H1 (cell line): ENCODE measurements at regions not wholly inside any gene's neighbourhood (a gene's known extent, or its start where the extent isn't known, plus 50 kb on each side); places are given as distances from the start of the nearest gene placed in this dataset.
A peak's percentile ranks its signal among the peaks of the same experiment; 100 is the strongest.
"Not testable (repeated sequence)": the region's sequence is repeated elsewhere in the genome, so short reads cannot be mapped to it uniquely, and the experiment has no call there.

Experiments used
- CTCF ChIA-PET: fragments of 300-600 bp; sonication (Branson Sonifier 250); formaldehyde crosslinking; loops from one replicate; lab custom pipeline; 2021; ENCODE audit not compliant: partially characterized antibody; lab: Charles Lee
- POLR2A ChIA-PET: fragments of 300-600 bp; sonication (Branson Sonifier 250); formaldehyde crosslinking; loops from one replicate; lab custom pipeline; 2021; ENCODE audit warnings: inconsistent platforms; ENCODE audit not compliant: partially characterized antibody; lab: Charles Lee
- DNase-seq, 2 experiments: peaks; one replicate each; pipeline versions ENCODE4 v3.0.0 to v3.0.0-alpha.2; 2010 to 2022; ENCODE audit warnings: low spot score in 2 of 2, low read depth in 1 of 2, mixed read lengths in 1 of 2
- FAIRE-seq: peaks from 2 replicates; lab custom pipeline; 2011; peaks lifted over from hg19 to GRCh38; lab: Jason Lieb, UNC
- H2AFZ ChIP-seq: 2 replicates; pipeline ENCODE4 v1.8.1; 2012; ENCODE audit warnings: low read length, inconsistent platforms
- H2AK5ac ChIP-seq: 2 replicates; pipeline ENCODE4 v1.6.1; 2013; ENCODE audit warnings: low read depth, low read length
- H2BK120ac ChIP-seq: replicated peaks from 2 replicates; pipeline ENCODE3; 2013; ENCODE audit warnings: low read depth, low read length, inconsistent platforms
- H2BK12ac ChIP-seq: 2 replicates; pipeline ENCODE4 v1.6.1; 2013; ENCODE audit warnings: low read depth, low read length
- H2BK15ac ChIP-seq: 2 replicates; pipeline ENCODE4 v1.6.1; 2013; ENCODE audit warnings: low read length
- H2BK20ac ChIP-seq: 2 replicates; pipeline ENCODE4 v1.6.1; 2013; ENCODE audit warnings: low read length
- H2BK5ac ChIP-seq: 2 replicates; pipeline ENCODE4 v1.6.1; 2013; ENCODE audit warnings: low read depth, low read length
- H3K14ac ChIP-seq: 2 replicates; pipeline ENCODE4 v1.6.1; 2013; ENCODE audit warnings: inconsistent platforms; ENCODE audit not compliant: insufficient read length
- H3K18ac ChIP-seq: 2 replicates; pipeline ENCODE4 v1.6.1; 2013; ENCODE audit warnings: low read length; ENCODE audit errors: extremely low read depth
- H3K23ac ChIP-seq: 2 replicates; pipeline ENCODE4 v1.6.1; 2013; ENCODE audit warnings: inconsistent platforms; ENCODE audit not compliant: insufficient read length
- H3K23me2 ChIP-seq: 2 replicates; pipeline ENCODE4 v1.6.1; 2013; ENCODE audit warnings: low read depth, low read length
- H3K27ac ChIP-seq: 2 replicates; pipeline ENCODE4 v1.6.1; 2011; ENCODE audit warnings: low read depth, low read length, inconsistent platforms
- H3K27me3 ChIP-seq, 4 experiments: replicated peaks in 1 of 4; 1 replicate in 1 of 4; 2 replicates in 3 of 4; pipeline versions ENCODE4 v1.6.1 to v1.8.1; 2011 to 2013; ENCODE audit warnings: low read length in 3 of 4, mild to moderate bottlenecking in 3 of 4, inconsistent platforms in 2 of 4, mixed read lengths in 2 of 4, moderate library complexity in 1 of 4; ENCODE audit not compliant: control insufficient read depth in 3 of 4, insufficient read depth in 3 of 4; ENCODE audit errors: extremely low read depth in 1 of 4
- H3K36me3 ChIP-seq, 4 experiments: 2 replicates each; pipeline versions ENCODE4 v1.6.1 to v1.8.1; 2011 to 2013; ENCODE audit warnings: mild to moderate bottlenecking in 4 of 4, low read length in 3 of 4, moderate library complexity in 2 of 4, control low read depth in 1 of 4, inconsistent platforms in 1 of 4; ENCODE audit not compliant: insufficient read depth in 4 of 4, control insufficient read depth in 2 of 4
- H3K4ac ChIP-seq: replicated peaks from 2 replicates; pipeline ENCODE3; 2013; ENCODE audit warnings: low read length, low read depth, mixed read lengths, inconsistent platforms; ENCODE audit not compliant: insufficient read length
- H3K4me1 ChIP-seq, 4 experiments: replicated peaks in 1 of 4; 1 replicate in 1 of 4; 2 replicates in 3 of 4; pipeline versions ENCODE4 v1.6.1 to v1.8.1; 2011 to 2013; ENCODE audit warnings: low read length in 3 of 4, inconsistent platforms in 2 of 4, mixed read lengths in 1 of 4; ENCODE audit not compliant: insufficient read depth in 4 of 4, control insufficient read depth in 3 of 4
- H3K4me2 ChIP-seq, 2 experiments: 2 replicates each; pipeline versions ENCODE4 v1.6.1 to v1.8.1; 2011 to 2013; ENCODE audit warnings: low read depth in 2 of 2, low read length in 2 of 2, control low read depth in 1 of 2, inconsistent platforms in 1 of 2, mild to moderate bottlenecking in 1 of 2; ENCODE audit not compliant: insufficient read depth in 1 of 2
- H3K4me3 ChIP-seq, 4 experiments: fragments of 200-600, 300-600 bp in 1 of 4; sonication (generic), shearing (Covaris generic), sonication (Bioruptor Twin) in 1 of 4; 2 replicates each; pipeline versions ENCODE4 v1.5.1 to v1.8.1; 2011 to 2016; ENCODE audit warnings: low read length in 4 of 4, low read depth in 3 of 4, control low read depth in 2 of 4, inconsistent platforms in 2 of 4, mild to moderate bottlenecking in 2 of 4, mixed read lengths in 1 of 4, moderate library complexity in 1 of 4; ENCODE audit not compliant: insufficient read depth in 2 of 4; ENCODE audit errors: extremely low read depth in 1 of 4
- H3K56ac ChIP-seq: replicated peaks from 2 replicates; pipeline ENCODE3; 2013; ENCODE audit warnings: low read depth, mild to moderate bottlenecking, mixed read lengths, low read length, inconsistent platforms; ENCODE audit not compliant: insufficient read length
- H3K79me1 ChIP-seq: 2 replicates; pipeline ENCODE4 v1.6.1; 2013; ENCODE audit warnings: low read depth, low read length, control low read depth
- H3K79me2 ChIP-seq, 2 experiments: 2 replicates each; pipeline versions ENCODE4 v1.6.1 to v1.8.1; 2012 to 2013; ENCODE audit warnings: low read length in 2 of 2, mild to moderate bottlenecking in 2 of 2, inconsistent platforms in 1 of 2; ENCODE audit not compliant: insufficient read depth in 2 of 2, control insufficient read depth in 1 of 2
- H3K9ac ChIP-seq, 4 experiments: replicated peaks in 1 of 4; 1 replicate in 1 of 4; 2 replicates in 3 of 4; pipeline versions ENCODE4 v1.6.1 to v1.8.1; 2011 to 2013; ENCODE audit warnings: low read depth in 3 of 4, low read length in 3 of 4, control low read depth in 2 of 4, mild to moderate bottlenecking in 2 of 4, moderate library complexity in 2 of 4, inconsistent platforms in 1 of 4; ENCODE audit errors: extremely low read depth in 1 of 4
- H3K9me3 ChIP-seq, 2 experiments: 2 replicates each; pipeline versions ENCODE4 v1.6.1 to v1.8.1; 2012 to 2013; ENCODE audit warnings: mild to moderate bottlenecking in 2 of 2, moderate library complexity in 2 of 2, control low read depth in 1 of 2, inconsistent platforms in 1 of 2, low read depth in 1 of 2, low read length in 1 of 2, mixed read lengths in 1 of 2; ENCODE audit not compliant: insufficient read depth in 2 of 2
- H4K20me1 ChIP-seq, 2 experiments: replicated peaks in 1 of 2; 2 replicates each; pipeline versions ENCODE3 to v1.8.1; 2011 to 2013; ENCODE audit warnings: inconsistent platforms in 2 of 2, low read length in 2 of 2, mild to moderate bottlenecking in 1 of 2; ENCODE audit not compliant: insufficient read depth in 2 of 2, control insufficient read depth in 1 of 2
- H4K5ac ChIP-seq: 2 replicates; pipeline ENCODE4 v1.6.1; 2013; ENCODE audit warnings: low read length, low read depth, mixed read lengths, inconsistent platforms; ENCODE audit not compliant: insufficient read length
- H4K8ac ChIP-seq: 2 replicates; pipeline ENCODE4 v1.8.0; 2013; ENCODE audit warnings: mild to moderate bottlenecking, moderate library complexity, low read length, inconsistent platforms; ENCODE audit not compliant: insufficient read depth; ENCODE audit errors: extremely low read depth
- H4K91ac ChIP-seq: replicated peaks from 2 replicates; pipeline ENCODE3; 2013; ENCODE audit warnings: low read length, mixed read lengths, inconsistent platforms; ENCODE audit not compliant: insufficient read length
- WGBS, 2 experiments: shearing (Covaris generic) in 1 of 2; methylation state at CpG; one replicate each; pipeline versions ENCODE4 v1.1.6 to v1.1.7; 2013 to 2015; ENCODE audit warnings: low lambda C conversion rate in 2 of 2, mixed read lengths in 2 of 2, inconsistent platforms in 1 of 2, low coverage in 1 of 2, missing lambda C conversion rate in 1 of 2; ENCODE audit not compliant: insufficient replicate concordance in 2 of 2, insufficient coverage in 1 of 2, insufficient read length in 1 of 2; ENCODE audit errors: extremely low coverage in 1 of 2, missing lambda C conversion rate in 1 of 2; 5-methylcytosine and 5-hydroxymethylcytosine counted together

- H4K20me1 ChIP-seq, H2BK20ac ChIP-seq, H2AK5ac ChIP-seq, POLR2A ChIA-PET, H3K79me1 ChIP-seq, H4K5ac ChIP-seq, H2BK5ac ChIP-seq, H3K4ac ChIP-seq, H3K9me3 ChIP-seq, H2BK12ac ChIP-seq, CTCF ChIA-PET, H2AFZ ChIP-seq, H3K14ac ChIP-seq, H4K91ac ChIP-seq, H3K18ac ChIP-seq, H3K27me3 ChIP-seq, H2BK15ac ChIP-seq, H3K4me1 ChIP-seq, DNase-seq, H2BK120ac ChIP-seq, H3K27ac ChIP-seq, H3K4me3 ChIP-seq, H3K36me3 ChIP-seq, H3K79me2 ChIP-seq, H3K9ac ChIP-seq, H3K23ac ChIP-seq, H3K56ac ChIP-seq, H4K8ac ChIP-seq, H3K4me2 ChIP-seq: not testable (repeated sequence)
- peaks cover 13% of the 10 kb centered on the region; the same call in 1 of the 2 replicates for H3K23me2 ChIP-seq
- peak; percentile 74 for FAIRE-seq
- 86% methylated on average over 18 of the region's 19 CpGs; no CpG with 5 or more reads in 1 of the 2 experiments for WGBS, 2 experiments
Measured at GRCh38 chr16:29195116-29195872, 210.4 kb downstream of the LAT start.
